Stomach (tissue), 4 donors: ENCODE measurements at regions not wholly inside any gene's neighbourhood (a gene's known extent, or its start where the extent isn't known, plus 50 kb on each side); places are given as distances from the start of the nearest gene placed in this dataset.

Experiments used
- CTCF ChIP-seq, 7 experiments: fragments of 450-650 bp in 4 of 7; fragments of 200-600 bp in 3 of 7; sonication (generic) in 3 of 7; IDR thresholded peaks; one replicate each; pipeline ENCODE4 v1.5.1; 2016 to 2019; ENCODE audit warnings: antibody characterized with exemption in 7 of 7, control low read depth in 2 of 7, mild to moderate bottlenecking in 1 of 7
- EP300 ChIP-seq: sonication (generic); formaldehyde crosslinking; IDR thresholded peaks from one replicate; pipeline ENCODE4 v1.6.1; 2017; ENCODE audit warnings: antibody characterized with exemption
- POLR2A ChIP-seq, 4 donors: fragments of 450-650 bp; IDR thresholded peaks; one replicate each; pipeline ENCODE4 v1.6.1; 2016; ENCODE audit warnings: antibody characterized with exemption in 4 of 4, control low read depth in 2 of 4, mild to moderate bottlenecking in 1 of 4, moderate library complexity in 1 of 4
- POLR2AphosphoS5 ChIP-seq, 3 donors: sonication (generic); formaldehyde crosslinking; IDR thresholded peaks; one replicate each; pipeline ENCODE4 v1.6.1; 2016; ENCODE audit warnings: antibody characterized with exemption in 3 of 3

DNA sequence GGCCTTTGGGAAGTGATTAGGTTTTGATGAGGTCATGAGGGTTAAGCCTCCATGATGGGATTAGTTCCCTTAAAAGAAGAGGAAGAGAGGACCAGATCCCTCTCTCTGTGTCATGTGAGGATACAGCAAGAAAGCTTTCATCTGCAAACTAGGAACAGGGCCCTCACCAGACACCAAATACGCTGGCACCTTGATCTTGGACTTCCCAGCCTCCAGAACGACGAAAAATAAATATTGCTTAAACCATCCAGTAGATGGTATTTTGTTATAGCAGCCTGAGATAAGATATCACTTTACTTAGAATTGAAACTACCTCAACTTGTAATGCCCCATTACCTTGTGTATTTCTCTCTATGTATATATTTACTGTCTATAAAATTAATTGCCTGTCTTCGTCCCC, 65.4 kb upstream of the NNAT start:
- TF ChIP-seq EP300 = no peak
- no peak for TF ChIP-seq POLR2A (IDR thresholded peaks at IDR 0.05)
- no peak for TF ChIP-seq POLR2AphosphoS5 (IDR thresholded peaks at IDR 0.05)
- TF ChIP-seq CTCF (IDR thresholded peaks at IDR 0.05) = no peak
